Cardiac fibroblast (primary cell): ENCODE measurements at regions not wholly inside any gene's neighbourhood (a gene's known extent, or its start where the extent isn't known, plus 50 kb on each side); places are given as distances from the start of the nearest gene placed in this dataset.

ENCODE experiments used
- DNase-seq, 2 donors: peaks; one replicate each; pipeline versions ENCODE4 v3.0.0 to v3.0.0-alpha.2; 2010; ENCODE audit warnings: low read depth in 2 of 2
- H3K4me3 ChIP-seq, 2 donors: replicated peaks in 1 of 2; 1 replicate in 1 of 2; 2 replicates in 1 of 2; pipeline ENCODE4 v1.5.1; 2011; ENCODE audit warnings: low read depth in 2 of 2, low read length in 2 of 2, mild to moderate bottlenecking in 2 of 2, moderate library complexity in 1 of 2
- TF ChIP-seq, protein P1 (sequence below): IDR thresholded peaks from one replicate; pipeline ENCODE4 v1.5.1; 2011; ENCODE audit warnings: low read depth, mild to moderate bottlenecking, low read length, inconsistent platforms

DNA sequence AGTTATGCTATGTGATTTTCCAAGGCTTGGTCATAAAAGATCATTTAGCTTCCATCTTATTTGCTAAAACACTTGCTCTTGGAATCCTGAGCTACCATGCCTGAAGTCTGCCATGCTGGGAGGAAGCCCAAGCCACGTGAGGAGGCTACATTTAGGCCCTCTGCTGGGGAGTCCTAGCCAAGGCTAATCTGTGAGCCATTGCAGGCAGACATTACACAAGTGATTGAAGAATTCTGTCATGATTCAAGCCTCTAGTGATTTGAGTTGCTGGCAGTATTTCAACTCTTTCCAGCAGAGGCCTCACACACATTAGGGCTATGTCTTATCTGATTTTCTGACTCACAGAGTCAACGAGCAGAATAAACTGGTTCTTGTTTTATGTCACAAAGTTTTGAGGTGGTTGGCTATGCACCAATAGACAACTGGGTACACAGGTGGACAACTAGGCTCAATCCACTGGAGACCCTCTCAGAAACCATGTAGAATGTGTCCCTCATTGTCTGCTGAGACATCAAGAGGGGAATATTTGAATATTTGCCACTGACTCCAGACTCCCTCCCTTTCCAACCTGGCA lies 227.2 kb upstream of the SULF2 start:
- no peak overlapping the region for H3K4me3 ChIP-seq
- TF ChIP-seq, protein P1, sequence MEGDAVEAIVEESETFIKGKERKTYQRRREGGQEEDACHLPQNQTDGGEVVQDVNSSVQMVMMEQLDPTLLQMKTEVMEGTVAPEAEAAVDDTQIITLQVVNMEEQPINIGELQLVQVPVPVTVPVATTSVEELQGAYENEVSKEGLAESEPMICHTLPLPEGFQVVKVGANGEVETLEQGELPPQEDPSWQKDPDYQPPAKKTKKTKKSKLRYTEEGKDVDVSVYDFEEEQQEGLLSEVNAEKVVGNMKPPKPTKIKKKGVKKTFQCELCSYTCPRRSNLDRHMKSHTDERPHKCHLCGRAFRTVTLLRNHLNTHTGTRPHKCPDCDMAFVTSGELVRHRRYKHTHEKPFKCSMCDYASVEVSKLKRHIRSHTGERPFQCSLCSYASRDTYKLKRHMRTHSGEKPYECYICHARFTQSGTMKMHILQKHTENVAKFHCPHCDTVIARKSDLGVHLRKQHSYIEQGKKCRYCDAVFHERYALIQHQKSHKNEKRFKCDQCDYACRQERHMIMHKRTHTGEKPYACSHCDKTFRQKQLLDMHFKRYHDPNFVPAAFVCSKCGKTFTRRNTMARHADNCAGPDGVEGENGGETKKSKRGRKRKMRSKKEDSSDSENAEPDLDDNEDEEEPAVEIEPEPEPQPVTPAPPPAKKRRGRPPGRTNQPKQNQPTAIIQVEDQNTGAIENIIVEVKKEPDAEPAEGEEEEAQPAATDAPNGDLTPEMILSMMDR = no peak
- DNase-seq = peak; percentile 43 to 93

DNA sequence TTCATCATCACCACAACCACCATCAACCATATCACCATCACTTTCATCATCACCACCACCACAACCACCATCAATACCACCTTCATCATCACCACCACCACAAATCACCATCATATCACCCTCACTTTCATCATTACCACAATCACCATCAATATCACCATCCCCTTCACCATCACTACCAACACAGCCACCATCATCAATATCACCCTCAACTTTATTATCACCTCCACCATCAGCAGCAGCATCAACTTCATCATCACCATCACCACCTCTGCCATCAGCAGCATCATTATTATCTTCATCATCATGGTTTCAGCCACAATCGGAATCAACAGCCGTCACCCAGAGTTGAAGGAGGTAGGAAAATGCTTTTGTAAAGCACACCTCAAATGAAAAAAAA lies 225.7 kb upstream of the SULF2 start:
- DNase-seq = no peak
- TF ChIP-seq, protein P1 = no peak

DNA sequence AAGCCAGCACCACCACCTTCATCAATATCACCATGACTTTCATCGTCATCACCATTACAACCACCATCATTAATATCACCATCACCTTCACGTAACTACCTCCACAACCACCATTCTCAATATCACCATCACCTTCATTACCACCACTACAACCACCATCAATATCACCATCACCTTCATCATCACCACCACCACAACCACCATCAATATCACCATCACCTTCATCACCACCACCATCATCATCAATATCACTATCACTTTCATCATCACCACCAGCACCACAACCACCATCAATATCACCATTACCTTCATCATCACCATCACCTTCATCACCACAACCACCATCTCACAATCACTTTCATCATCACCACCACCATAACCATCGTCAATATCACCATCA lies 225.3 kb upstream of the SULF2 start:
- TF ChIP-seq, protein P1 = no peak
- H3K4me3 ChIP-seq = no peak overlapping the region
- no peak for DNase-seq

More for the DNA sequence above, 225.7 kb upstream of the SULF2 start:
- no peak overlapping the region for H3K4me3 ChIP-seq

DNA sequence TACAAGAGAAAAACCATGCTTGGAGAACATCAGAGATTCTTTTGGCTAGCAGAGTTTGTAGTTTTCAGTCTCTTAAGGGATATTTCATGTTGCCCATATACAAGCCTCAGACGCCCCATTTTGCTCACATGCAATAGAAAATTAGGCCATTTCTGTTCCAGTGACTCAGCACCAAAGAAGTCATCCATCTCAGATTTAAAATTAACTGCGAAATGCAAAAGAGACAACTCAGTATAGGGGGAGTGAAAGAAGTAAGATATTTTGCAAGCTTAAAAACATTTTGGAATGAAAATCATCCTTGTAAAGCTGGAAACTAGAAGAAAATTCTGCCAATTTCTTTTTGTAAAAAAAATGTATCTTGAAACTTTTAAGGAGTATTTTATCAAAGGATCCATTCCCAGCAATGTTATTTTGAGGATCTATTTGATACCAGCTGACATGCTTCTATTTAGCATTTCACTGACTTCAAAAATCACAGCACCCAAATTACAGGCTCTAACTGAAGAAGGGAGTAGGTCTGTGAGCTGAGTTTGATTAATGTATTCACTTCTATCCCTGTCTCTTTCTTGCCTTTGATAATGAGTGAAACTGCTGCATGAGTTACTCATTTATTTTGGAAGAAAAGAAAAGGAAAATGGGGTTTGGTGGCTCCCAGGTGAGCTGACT lies 223.7 kb upstream of the SULF2 start:
- TF ChIP-seq, protein P1 = no peak
- no peak overlapping the region for H3K4me3 ChIP-seq
- peak in 1 of 2 donors; percentile 73 for DNase-seq

DNA sequence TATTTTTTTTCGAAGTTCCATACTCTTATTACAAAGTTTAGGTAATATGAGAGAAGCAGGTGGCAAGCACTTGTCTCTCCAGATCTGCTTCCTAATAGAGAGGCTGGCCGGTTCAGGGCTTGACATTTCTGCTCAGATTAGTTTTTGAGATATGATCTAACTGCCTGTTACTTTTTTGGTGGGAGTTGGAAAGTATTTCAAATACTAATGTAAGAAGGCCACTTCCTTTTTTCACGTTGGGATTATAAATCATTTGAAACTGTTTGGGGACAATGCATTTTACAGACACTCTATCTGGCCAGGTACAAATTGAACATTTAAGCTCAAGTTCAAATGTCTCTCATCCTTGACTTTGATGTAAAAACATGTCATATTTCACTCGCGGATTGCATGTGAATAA lies 222.1 kb upstream of the SULF2 start:
- TF ChIP-seq, protein P1 = no peak
- DNase-seq = no peak
- H3K4me3 ChIP-seq = no peak overlapping the region

DNA sequence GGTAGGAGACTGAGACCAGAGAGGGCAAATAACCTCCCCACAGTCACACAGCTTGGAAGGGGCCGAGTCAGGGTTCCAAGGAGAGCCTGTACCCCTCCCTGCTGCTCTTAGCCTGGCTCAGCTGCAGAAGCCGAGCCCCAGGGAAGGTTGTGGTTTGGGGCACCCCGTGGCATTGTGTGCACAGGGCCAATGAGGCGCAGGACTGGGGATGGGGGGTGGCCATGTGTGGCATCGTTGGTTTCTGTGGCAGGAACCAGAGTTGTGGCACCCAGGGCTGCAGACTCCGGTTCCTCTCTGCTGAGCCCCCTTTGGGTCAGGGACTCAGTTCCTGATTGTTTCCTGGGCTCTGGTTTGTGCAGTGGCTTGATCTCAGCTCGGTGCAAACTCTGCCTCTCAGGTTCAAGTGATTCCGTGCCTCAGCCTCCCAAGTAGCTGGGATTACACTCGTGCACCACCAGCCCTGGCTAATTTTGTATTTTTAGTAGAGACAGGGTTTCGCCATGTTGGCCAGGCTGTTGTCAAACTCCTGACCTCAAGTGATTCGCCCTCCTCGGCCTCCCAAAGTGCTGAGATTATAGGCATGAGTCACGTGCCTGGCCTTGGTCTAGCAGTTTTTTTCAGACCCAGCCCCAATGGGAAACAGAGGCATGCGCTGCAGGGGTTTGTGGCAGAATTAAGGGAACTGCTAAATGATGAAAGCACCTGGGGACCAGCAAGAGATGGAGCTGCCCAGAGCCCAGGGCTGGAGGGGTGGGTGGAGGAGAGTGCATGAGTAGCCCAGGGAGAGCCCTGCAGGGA lies 221.0 kb upstream of the SULF2 start:
- no peak overlapping the region for H3K4me3 ChIP-seq
- no peak for DNase-seq
- TF ChIP-seq, protein P1 = no peak
